GM12892 (cell line): ENCODE measurements at regions not wholly inside any gene's neighbourhood (a gene's known extent, or its start where the extent isn't known, plus 50 kb on each side); places are given as distances from the start of the nearest gene placed in this dataset.

ENCODE experiments used
- POLR2A ChIP-seq: IDR thresholded peaks from 2 replicates; pipeline ENCODE4 v1.6.1; 2011; ENCODE audit warnings: low read depth, low read length, control low read depth
- POLR2AphosphoS5 ChIP-seq: IDR thresholded peaks from 2 replicates; pipeline ENCODE4 v1.6.1; 2011; ENCODE audit warnings: low read depth, low read length, control low read depth

- TF ChIP-seq POLR2A (no peak), POLR2AphosphoS5 (no peak)
These were observed 60.6 kb upstream of the E2F8 start for GRCh38 chr11:19301361-19301760.
